ENCODE measurements at regions not wholly inside any gene's neighbourhood (a gene's known extent, or its start where the extent isn't known, plus 50 kb on each side); places are given as distances from the start of the nearest gene placed in this dataset.

- TF ChIP-seq ATF2 (CRISPR knock-in tag; IDR thresholded peaks at IDR 0.05): no peak
- TF ChIP-seq ZBTB37 (CRISPR knock-in tag; IDR thresholded peaks at IDR 0.05): no peak
- TF ChIP-seq SMAD3 (CRISPR knock-in tag; IDR thresholded peaks at IDR 0.05): no peak
These were observed 526.6 kb upstream of the CADM1 start for GRCh38 chr11:116030697-116031331.

Measured in HepG2 (cell line).